DND-41 (cell line): ENCODE measurements at regions not wholly inside any gene's neighbourhood (a gene's known extent, or its start where the extent isn't known, plus 50 kb on each side); places are given as distances from the start of the nearest gene placed in this dataset.

Experiments
- ATAC-seq: fragments of 200-7000 bp; cut with Tn5 transposase; 3 replicates; pipeline ENCODE4 v1.9.1; 2021; ENCODE audit warnings: low read depth; ENCODE audit not compliant: insufficient read depth
- DNase-seq: peaks from one replicate; pipeline ENCODE4 v3.0.0-alpha.2; 2020
- H2AFZ ChIP-seq: 2 replicates; pipeline ENCODE4 v1.6.0; 2012; ENCODE audit warnings: low read depth, low read length
- H3K27ac ChIP-seq: 2 replicates; pipeline ENCODE4 v1.5.1; 2012; ENCODE audit warnings: low read length, inconsistent platforms
- H3K27me3 ChIP-seq: fragments of 200-600 bp; sonication (generic); 2 replicates; pipeline ENCODE4 v1.6.0; 2012; ENCODE audit warnings: low read length, mild to moderate bottlenecking, inconsistent platforms; ENCODE audit not compliant: insufficient read depth, poor library complexity
- H3K36me3 ChIP-seq: 2 replicates; pipeline ENCODE4 v1.5.1; 2012; ENCODE audit warnings: low read length, inconsistent platforms; ENCODE audit not compliant: insufficient read depth
- H3K4me1 ChIP-seq: 2 replicates; pipeline ENCODE4 v1.5.1; 2012; ENCODE audit warnings: mild to moderate bottlenecking, low read length; ENCODE audit not compliant: insufficient read depth
- H3K4me2 ChIP-seq: 2 replicates; pipeline ENCODE4 v1.6.0; 2012; ENCODE audit warnings: mild to moderate bottlenecking, moderate library complexity, low read length, inconsistent platforms; ENCODE audit not compliant: insufficient read depth
- H3K4me3 ChIP-seq, 2 experiments: fragments of 200-600 bp in 1 of 2; shearing (Covaris generic) in 1 of 2; 2 replicates each; pipeline ENCODE4 v1.5.1; 2012 to 2016; ENCODE audit warnings: inconsistent platforms in 2 of 2, low read length in 2 of 2, mild to moderate bottlenecking in 2 of 2, low read depth in 1 of 2, moderate library complexity in 1 of 2
- H3K79me2 ChIP-seq: 2 replicates; pipeline ENCODE4 v1.6.0; 2012; ENCODE audit warnings: low read length, inconsistent platforms; ENCODE audit not compliant: insufficient read depth
- H3K9ac ChIP-seq: 2 replicates; pipeline ENCODE4 v1.6.0; 2012; ENCODE audit warnings: low read depth, mild to moderate bottlenecking, inconsistent platforms, low read length, moderate library complexity
- H3K9me3 ChIP-seq: 2 replicates; pipeline ENCODE4 v1.5.1; 2012; ENCODE audit warnings: low read length, moderate library complexity, mild to moderate bottlenecking, inconsistent platforms; ENCODE audit not compliant: insufficient read depth, severe bottlenecking
- H4K20me1 ChIP-seq: 2 replicates; pipeline ENCODE4 v1.6.0; 2012; ENCODE audit warnings: low read length; ENCODE audit not compliant: insufficient read depth
- EZH2 ChIP-seq: IDR thresholded peaks from 3 replicates; pipeline ENCODE4 v1.6.1; 2012; ENCODE audit warnings: borderline replicate concordance, low read depth, mild to moderate bottlenecking, moderate library complexity, low read length, inconsistent platforms; ENCODE audit not compliant: severe bottlenecking
- TF ChIP-seq, protein P1 (sequence below): IDR thresholded peaks from 2 replicates; pipeline ENCODE4 v1.5.1; 2012; ENCODE audit warnings: borderline replicate concordance, low read length, moderate library complexity, mild to moderate bottlenecking; ENCODE audit not compliant: poor library complexity, severe bottlenecking; ENCODE audit errors: extremely low read depth

DNA sequence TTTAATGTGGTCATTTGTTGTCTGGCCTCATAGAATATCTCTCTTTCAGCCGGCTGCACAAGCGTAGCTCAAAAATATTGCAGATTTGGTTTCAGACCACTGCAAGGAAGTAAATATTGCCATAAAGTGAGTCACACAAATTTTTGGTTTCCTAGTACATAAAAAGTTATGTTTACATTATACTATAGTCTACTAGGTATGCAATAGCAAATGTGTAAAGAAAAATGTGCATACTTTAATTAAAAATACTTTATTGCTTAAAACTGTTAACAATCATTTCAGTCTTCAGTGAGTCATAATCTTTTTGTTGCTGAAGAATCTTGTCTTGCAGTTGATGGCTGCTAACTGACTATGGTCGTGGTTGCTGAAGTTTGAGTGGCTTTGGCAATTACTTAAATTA, 425.1 kb upstream of the ROBO1 start:
- Histone ChIP-seq H3K9me3 (no peaks in the 10 kb centered on the region), H3K27me3 (no peaks in the 10 kb centered on the region), H3K4me3 (no peak overlapping the region), H3K4me2 (no peak overlapping the region), H4K20me1 (no peaks in the 10 kb centered on the region), H3K9ac (no peak overlapping the region), H3K79me2 (no peaks in the 10 kb centered on the region), H3K27ac (no peak overlapping the region), H3K36me3 (no peaks in the 10 kb centered on the region), H2AFZ (no peak overlapping the region), H3K4me1 (no peaks in the 10 kb centered on the region)
- DNase-seq (no peak), ATAC-seq (no peak)
- TF ChIP-seq EZH2 = no peak
- TF ChIP-seq, protein P1, sequence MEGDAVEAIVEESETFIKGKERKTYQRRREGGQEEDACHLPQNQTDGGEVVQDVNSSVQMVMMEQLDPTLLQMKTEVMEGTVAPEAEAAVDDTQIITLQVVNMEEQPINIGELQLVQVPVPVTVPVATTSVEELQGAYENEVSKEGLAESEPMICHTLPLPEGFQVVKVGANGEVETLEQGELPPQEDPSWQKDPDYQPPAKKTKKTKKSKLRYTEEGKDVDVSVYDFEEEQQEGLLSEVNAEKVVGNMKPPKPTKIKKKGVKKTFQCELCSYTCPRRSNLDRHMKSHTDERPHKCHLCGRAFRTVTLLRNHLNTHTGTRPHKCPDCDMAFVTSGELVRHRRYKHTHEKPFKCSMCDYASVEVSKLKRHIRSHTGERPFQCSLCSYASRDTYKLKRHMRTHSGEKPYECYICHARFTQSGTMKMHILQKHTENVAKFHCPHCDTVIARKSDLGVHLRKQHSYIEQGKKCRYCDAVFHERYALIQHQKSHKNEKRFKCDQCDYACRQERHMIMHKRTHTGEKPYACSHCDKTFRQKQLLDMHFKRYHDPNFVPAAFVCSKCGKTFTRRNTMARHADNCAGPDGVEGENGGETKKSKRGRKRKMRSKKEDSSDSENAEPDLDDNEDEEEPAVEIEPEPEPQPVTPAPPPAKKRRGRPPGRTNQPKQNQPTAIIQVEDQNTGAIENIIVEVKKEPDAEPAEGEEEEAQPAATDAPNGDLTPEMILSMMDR = no peak

DNA sequence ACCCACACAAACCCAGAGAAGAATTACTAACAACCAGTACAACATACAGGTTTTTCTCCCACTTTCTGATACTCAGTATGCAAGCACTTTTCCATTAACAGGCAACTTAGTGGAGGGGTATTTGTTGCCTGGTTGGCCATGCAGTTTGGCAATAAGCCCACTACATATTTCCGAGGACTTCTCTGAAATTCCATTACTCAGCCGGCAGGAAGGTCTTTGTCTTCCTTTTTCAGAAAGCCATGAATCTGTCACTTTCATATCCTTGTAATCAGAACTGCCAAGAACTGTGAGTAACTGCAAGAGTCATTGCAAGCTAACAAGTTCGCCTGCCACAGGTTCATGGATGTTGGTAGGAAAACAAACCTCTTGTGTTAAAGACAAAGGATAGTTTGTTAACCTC, 422.3 kb upstream of the ROBO1 start:
- H2AFZ ChIP-seq = no peak overlapping the region
- H3K9me3 ChIP-seq = no peaks in the 10 kb centered on the region
- no peaks in the 10 kb centered on the region for H3K79me2 ChIP-seq
- DNase-seq (no peak), ATAC-seq (no peak)
- no peak overlapping the region for H3K4me3 ChIP-seq
- no peaks in the 10 kb centered on the region for H3K36me3 ChIP-seq
- no peaks in the 10 kb centered on the region for H3K27me3 ChIP-seq
- H3K4me2 ChIP-seq = no peak overlapping the region
- H3K4me1 ChIP-seq = no peaks in the 10 kb centered on the region
- no peak overlapping the region for H3K27ac ChIP-seq
- no peak for TF ChIP-seq EZH2
- TF ChIP-seq, protein P1 = no peak
- no peaks in the 10 kb centered on the region for H4K20me1 ChIP-seq
- no peak overlapping the region for H3K9ac ChIP-seq

DNA sequence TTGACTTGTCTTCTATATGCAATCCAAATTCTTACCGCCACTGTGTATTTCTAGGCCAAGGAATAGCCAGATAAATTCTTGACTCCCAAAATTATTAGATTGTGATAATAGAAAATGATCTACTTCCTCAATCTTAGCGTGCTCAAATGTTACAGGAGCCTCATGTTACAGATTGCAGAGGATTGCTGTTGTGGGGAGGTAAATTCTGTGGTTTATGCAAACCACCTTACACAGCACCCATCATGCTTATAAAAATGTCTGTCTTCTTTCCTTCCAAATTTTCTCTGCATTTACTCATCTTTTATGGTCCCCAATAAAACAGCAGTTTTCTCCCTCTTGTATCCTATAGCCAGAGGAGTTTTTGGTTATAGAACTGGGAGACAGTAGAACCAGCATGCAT, 420.2 kb upstream of the ROBO1 start:
- no peak for ATAC-seq
- H3K27ac ChIP-seq = no peak overlapping the region
- TF ChIP-seq EZH2 = no peak
- TF ChIP-seq, protein P1 = no peak
- no peak overlapping the region for H3K4me2 ChIP-seq
- DNase-seq = no peak
- H3K9ac ChIP-seq = no peak overlapping the region
- H3K36me3 ChIP-seq = no peaks in the 10 kb centered on the region
- no peaks in the 10 kb centered on the region for H3K79me2 ChIP-seq
- H4K20me1 ChIP-seq = no peaks in the 10 kb centered on the region
- no peak overlapping the region for H3K4me3 ChIP-seq
- H3K4me1 ChIP-seq = no peaks in the 10 kb centered on the region
- H3K9me3 ChIP-seq = no peaks in the 10 kb centered on the region
- no peak overlapping the region for H2AFZ ChIP-seq
- H3K27me3 ChIP-seq = no peaks in the 10 kb centered on the region

DNA sequence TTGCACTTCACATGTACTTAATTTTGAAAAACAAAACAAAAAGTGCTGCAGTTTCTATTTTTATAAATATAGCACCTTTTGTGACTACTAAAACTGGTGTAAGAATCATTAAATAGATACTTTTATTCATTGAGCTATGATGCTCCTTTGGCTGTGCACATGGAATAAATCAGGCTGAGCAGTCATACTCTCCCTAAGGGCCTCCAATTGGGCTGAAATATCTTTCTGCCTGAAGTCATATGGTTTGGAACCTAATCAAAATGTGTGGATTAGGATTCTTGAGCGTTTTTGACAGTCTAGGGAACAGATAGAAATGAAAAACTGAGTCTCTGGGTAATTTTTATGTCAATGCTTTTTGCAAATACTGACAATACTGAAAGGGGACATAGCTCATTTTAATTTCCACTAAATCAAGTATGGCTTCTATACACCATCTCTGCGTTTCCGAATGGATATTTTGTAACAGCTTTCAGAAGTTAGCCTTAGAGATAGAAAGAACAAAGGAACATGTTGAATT, 392.2 kb upstream of the ROBO1 start:
- Histone ChIP-seq H3K4me2 (no peak overlapping the region), H2AFZ (no peak overlapping the region), H3K9ac (no peak overlapping the region), H3K9me3 (no peaks in the 10 kb centered on the region), H3K27me3 (no peaks in the 10 kb centered on the region), H3K4me1 (no peaks in the 10 kb centered on the region), H3K4me3 (no peak overlapping the region), H3K27ac (no peak overlapping the region), H4K20me1 (no peaks in the 10 kb centered on the region), H3K79me2 (no peaks in the 10 kb centered on the region), H3K36me3 (no peaks in the 10 kb centered on the region)
- no peak for ATAC-seq
- no peak for TF ChIP-seq EZH2
- TF ChIP-seq, protein P1 = no peak
- DNase-seq = no peak
